GM21619 (cell line): ENCODE measurements at regions not wholly inside any gene's neighbourhood (a gene's known extent, or its start where the extent isn't known, plus 50 kb on each side); places are given as distances from the start of the nearest gene placed in this dataset.

Experiments used
- ATAC-seq: cut with Tn5 transposase; IDR thresholded peaks from one replicate; pipeline ENCODE4 v1.9.1; 2021; ENCODE audit not compliant: unreplicated experiment

- ATAC-seq, result no peak
Observed at GRCh38 chr11:15859411-15859810, 496.9 kb downstream of the SOX6 start.

DNA sequence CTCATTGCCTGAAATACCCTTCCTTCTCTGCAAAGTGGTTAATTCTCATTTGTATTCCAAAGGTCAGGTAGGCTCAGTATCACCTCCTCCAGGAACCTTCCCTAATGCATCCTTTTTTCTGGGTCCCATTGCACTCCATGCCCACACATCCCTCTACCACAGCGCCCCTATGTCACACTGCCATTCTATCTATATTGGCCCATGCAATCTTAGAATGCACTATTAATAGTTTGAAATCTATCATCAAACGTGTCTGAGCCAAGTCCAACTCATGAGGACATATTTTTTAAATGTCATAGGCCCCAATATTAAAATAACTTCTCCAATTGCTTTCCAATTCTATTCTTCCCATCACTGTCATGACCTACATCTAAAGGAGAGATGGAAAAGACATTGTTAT, 495.1 kb downstream of the SOX6 start:
- ATAC-seq, result no peak

- ATAC-seq, result no peak
Observed at GRCh38 chr11:15863411-15863810, 492.9 kb downstream of the SOX6 start.

- no peak for ATAC-seq
Observed at GRCh38 chr11:15864026-15864805, 492.1 kb downstream of the SOX6 start.

GRCh38 chr11:15865212-15865987, 490.9 kb downstream of the SOX6 start:
- no peak for ATAC-seq

- ATAC-seq, result no peak
Observed at GRCh38 chr11:15867871-15868270, 488.5 kb downstream of the SOX6 start.

- ATAC-seq, result no peak
Observed at GRCh38 chr11:15870911-15871310, 485.4 kb downstream of the SOX6 start.

- no peak for ATAC-seq
Observed at GRCh38 chr11:15871904-15872626, 484.3 kb downstream of the SOX6 start.

DNA sequence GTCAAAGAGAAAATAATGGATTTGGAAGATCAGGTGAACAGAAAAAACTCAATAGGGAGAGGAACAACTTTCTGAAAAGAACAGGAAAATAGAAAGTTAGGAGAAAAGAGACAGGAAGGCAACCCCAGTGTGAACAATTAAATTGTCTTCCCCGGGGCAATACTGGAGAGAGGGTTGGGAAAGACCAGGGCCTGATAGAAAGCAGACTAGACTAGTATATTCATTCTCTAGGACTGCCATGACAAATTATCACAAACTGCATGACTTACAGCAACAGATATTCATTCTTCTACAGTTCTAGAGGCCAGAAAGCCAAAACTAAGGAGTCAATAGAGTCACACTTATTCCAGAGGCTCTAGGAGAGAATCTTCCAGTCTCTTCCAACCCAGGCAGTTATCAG, 482.8 kb downstream of the SOX6 start:
- no peak for ATAC-seq

- ATAC-seq, result no peak
Observed at GRCh38 chr11:15874704-15875103, 481.6 kb downstream of the SOX6 start.

GRCh38 chr11:15875393-15875792, 481.0 kb downstream of the SOX6 start:
- no peak for ATAC-seq

- no peak for ATAC-seq
Observed at GRCh38 chr11:15875943-15876342, 480.4 kb downstream of the SOX6 start.

DNA sequence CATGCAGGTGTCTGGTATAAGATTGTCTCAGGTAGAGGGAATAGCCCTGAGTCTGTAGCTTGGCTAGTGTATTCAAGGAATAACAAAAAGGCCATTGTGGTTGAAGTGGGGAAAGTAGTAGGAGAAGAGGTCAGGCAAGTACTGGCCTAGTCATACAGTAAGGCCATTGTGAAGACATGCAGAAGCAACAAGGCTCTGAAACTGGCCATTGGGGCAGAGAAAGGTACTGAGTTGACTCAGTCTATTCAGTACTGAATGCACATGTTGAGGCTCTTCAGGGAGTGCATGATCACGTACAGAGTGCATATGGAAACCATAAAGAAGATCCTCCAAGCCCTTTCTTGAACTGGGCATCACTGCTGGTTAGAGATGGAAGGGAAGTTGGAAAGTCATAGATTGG, 477.6 kb downstream of the SOX6 start:
- ATAC-seq, result no peak

DNA sequence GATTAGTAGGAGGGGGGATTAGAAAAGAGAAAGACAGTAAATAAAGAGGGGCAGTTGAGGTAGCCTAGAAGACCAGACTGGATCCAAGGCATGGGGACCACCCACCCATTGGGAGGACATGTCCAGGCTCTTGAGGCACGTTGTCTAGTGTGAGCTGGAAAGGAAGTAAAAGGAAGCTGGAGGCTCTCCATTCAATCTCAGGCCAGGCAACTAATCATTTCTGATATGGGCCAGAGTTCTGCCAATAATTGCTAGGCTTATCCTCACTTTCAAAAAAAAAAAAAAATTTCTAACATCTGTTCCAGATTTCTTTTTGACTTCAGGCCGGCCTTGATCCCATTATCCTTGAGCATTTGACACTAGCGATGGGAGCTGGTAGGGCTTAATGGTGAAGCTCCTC, 476.1 kb downstream of the SOX6 start:
- ATAC-seq, result no peak

GRCh38 chr11:15882876-15883454, 473.4 kb downstream of the SOX6 start:
- ATAC-seq, result no peak

- ATAC-seq, result no peak
Observed at GRCh38 chr11:15883455-15883920, 472.9 kb downstream of the SOX6 start.

GRCh38 chr11:15884141-15884540, 472.2 kb downstream of the SOX6 start:
- no peak for ATAC-seq

DNA sequence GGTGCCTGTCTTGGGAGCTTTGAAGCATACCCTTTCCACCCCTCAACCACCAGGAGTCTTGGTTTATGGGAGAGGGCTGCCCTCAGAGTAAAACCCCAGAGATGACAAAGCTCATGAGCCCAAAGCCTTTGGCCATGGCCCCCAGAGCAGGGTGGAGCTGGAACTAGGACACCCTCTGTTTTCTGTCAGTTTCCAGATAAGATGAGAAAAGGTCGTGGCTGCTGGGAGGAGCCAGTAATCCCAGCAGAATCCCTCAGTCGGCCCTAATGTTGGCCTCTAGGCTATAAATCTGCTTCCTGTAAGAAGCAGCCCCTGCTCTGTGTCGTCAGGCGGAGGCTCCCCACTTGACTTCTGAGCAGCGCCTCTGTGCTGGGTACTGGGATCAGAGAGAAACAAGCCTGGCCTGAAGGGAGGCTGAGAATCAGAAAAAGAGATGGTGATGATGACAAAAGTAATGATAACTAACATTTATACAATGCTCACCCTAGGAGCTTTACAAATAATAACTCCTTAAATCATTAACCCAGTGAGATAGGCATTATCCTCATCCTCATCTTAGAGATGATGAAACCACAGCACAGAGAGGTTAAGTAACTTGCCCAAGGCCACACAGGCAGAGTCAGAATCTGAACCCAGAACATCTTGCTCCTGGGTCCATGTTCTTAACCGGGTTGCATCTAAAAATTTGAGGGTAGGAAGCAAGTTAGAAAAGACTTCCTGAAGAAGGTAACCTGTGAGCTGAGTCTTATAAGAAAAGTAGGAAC, 471.4 kb downstream of the SOX6 start:
- no peak for ATAC-seq

- ATAC-seq, result no peak
Observed at GRCh38 chr11:15885854-15886253, 470.5 kb downstream of the SOX6 start.

GRCh38 chr11:15886299-15886698, 470.0 kb downstream of the SOX6 start:
- no peak for ATAC-seq

- no peak for ATAC-seq
Observed at GRCh38 chr11:15886866-15887265, 469.5 kb downstream of the SOX6 start.
